HG03460 (cell line): ENCODE measurements at regions not wholly inside any gene's neighbourhood (a gene's known extent, or its start where the extent isn't known, plus 50 kb on each side); places are given as distances from the start of the nearest gene placed in this dataset.

Source experiments
- ATAC-seq: cut with Tn5 transposase; IDR thresholded peaks from one replicate; pipeline ENCODE4 v1.9.1; 2021; ENCODE audit not compliant: unreplicated experiment

DNA sequence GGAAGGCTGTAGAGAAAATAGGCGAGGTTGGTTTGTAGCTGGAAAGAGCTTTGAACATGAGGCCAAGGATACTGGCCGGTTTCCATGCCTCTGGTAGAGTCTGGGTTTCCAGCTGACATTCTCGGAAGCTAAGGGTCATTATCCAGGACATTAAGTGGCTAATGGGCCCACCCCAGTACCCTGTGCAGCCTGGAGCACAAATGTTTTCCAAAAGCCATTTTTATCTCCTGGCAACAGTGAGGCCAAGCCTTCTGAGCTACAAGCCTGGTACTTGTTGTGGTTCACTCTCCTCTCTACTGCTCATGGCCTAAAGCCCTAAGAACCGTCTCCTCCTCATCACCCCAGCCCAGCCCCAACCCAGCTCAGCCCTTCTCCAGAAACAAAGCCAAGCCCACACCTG lies 122.9 kb downstream of the DMRTA2 start:
- no peak for ATAC-seq

- ATAC-seq, result no peak
These were observed 127.7 kb downstream of the DMRTA2 start for GRCh38 chr1:50295566-50295965.

DNA sequence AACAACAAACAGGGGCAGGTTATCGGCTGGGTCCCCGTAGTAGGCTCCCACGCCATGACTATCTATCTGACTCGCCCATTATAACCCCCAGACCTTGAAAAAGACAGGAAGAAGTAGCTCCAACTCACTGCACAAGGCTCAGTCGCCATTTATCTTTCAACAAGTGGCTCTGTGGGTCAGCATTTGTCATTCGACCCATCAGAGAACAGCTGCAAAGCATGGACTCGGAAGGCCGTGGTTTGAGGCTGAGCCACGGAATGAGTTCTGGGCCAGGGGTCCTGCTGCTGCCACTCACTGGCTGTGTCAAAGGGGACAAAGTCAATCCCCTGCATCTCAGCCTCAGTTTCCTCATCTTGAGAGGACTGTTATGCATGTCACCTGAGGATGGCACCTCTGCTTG lies 131.0 kb downstream of the DMRTA2 start:
- ATAC-seq, result no peak

- no peak for ATAC-seq
These were observed 133.7 kb downstream of the DMRTA2 start for GRCh38 chr1:50289495-50289894.

GRCh38 chr1:50285994-50286393 lies 137.2 kb downstream of the DMRTA2 start:
- ATAC-seq, result no peak

DNA sequence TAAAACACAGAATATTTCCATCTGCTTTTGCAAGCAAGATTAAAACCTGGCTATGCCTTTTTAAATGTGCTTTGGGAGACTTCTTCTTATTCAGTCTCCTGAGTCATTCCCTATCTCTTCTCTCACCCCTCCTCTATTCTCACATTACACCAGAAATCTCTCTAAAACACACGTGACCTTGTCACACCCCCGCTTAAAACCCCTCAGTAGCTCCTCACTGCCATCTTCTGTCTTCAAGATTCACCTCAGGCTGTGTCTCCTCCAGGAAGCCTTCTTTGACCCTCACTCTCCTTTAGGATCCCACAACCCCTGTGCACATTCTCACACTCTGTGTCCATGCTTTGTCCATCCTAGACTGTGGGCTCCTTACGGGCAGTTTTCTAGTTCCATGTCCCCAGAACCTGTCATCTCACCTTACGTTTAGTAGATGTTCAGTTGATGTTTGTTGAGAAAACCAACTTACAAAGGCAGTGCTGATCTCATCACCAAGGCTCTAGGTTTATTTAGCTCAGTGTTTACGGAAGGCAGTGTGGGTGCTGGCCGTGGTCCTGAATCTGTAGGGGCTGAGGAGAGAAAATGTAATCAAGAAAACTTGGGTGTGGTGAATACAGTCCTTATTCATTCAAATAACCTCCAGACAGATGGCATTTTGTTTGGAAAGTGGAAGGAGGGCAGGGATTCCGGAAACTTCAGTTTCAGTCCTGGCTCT lies 143.5 kb downstream of the DMRTA2 start:
- ATAC-seq, result no peak

DNA sequence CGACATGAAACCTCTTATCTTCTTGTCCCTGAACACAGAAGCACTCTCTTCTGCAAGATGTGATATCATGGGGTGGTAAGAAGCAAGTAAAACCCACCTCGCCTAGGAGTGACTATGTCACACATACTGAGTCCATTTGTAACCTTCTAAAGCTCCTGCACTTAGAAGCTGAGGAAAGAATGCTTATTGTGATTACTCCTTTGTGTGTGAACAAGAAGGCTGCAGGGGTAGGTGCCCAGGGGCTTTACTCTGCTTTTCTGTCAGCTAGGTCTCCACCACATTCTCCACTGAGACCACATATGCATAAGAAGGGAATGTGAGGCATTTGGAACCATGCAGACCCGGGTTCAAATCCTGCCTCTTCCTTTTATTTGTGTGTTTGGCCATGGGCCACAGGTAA lies 144.3 kb downstream of the DMRTA2 start:
- ATAC-seq, result no peak

DNA sequence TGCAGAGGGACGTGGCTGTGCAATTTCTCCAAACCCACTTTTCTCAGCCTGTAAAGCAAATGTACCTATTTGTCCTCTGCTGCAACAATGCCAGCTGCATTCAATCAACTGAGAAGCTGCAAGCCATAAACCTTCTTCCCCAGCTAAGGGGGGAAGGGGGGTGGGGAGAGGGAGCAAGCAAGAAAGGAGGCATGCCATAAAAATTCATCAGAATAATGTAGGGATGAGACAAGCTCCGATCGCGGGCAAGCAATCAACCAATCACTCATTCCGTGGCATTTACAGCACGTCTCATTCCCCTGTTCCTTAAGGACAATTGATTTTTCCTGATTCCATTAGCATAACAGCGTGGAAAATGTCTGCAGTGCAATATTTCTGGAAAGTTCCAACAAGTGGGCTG lies 144.8 kb downstream of the DMRTA2 start:
- ATAC-seq, result no peak

- ATAC-seq, result no peak
These were observed 147.7 kb downstream of the DMRTA2 start for GRCh38 chr1:50275566-50275965.

DNA sequence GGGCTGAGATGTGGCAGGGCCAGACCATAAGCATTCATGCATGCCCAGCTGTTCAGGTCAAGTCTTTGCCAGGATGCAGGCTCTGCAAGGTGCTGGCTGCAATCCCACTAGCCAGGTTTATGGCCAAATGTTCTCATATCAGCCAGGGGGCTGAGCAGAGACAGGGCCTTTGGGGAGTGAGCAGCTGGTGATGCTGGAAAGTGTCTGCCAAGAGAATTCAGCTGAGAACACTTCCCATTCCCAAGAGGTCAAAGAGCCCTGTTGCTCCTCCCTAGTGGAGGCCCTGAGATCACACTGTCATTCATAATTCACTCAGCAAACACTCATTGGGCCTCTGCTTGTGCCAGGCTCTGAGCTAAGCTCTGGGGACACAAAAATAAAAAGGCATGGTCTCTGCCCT lies 150.3 kb downstream of the DMRTA2 start:
- no peak for ATAC-seq

DNA sequence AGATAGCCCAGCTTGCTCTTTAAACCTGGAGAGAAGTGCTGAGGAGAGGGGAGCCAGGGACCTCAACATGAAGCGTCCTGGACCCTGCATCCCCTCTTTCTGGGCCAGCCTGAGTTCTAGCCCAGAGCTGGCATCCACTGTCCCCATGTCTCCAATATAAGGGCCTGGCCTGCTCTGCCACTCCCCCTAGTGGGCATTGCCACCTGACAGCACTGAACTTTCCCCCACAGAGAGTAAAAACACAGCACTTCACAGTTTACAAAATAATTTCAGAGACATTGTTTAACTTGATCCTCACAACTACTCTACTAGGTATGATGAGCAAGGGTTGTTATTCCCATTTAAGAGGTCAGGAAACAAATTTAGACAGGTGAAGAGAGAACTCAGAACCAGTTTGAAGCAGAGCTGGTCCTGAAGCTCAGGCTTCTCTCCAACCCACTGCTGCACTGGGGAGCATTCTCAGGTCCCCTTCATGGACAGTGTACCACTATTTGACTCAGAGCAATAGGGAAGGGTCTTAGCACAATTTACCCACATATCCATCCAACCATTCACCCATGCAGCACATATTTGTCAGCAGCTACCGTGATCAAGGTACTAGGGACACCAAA lies 151.2 kb downstream of the DMRTA2 start:
- ATAC-seq, result no peak

- ATAC-seq, result no peak
These were observed 151.9 kb downstream of the DMRTA2 start for GRCh38 chr1:50271337-50271736.

DNA sequence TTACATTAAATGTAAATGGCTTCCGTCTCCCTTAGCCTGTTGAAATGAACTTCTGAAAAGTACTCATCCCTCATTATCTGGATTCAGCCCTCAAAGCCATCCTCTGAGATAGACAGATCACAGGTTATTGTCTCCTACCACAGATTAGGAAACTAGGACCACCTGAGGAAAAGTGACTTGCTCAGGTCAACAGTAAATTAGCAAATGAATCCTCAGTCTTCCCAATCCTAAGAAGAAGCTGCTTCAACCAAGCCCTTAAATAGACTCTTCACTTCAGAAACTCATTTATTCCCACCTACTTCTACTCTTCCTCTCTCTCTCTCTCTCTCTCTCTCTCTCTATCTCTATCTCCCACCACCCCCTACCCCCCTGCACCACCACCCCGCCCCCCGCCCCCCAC lies 152.3 kb downstream of the DMRTA2 start:
- no peak for ATAC-seq

DNA sequence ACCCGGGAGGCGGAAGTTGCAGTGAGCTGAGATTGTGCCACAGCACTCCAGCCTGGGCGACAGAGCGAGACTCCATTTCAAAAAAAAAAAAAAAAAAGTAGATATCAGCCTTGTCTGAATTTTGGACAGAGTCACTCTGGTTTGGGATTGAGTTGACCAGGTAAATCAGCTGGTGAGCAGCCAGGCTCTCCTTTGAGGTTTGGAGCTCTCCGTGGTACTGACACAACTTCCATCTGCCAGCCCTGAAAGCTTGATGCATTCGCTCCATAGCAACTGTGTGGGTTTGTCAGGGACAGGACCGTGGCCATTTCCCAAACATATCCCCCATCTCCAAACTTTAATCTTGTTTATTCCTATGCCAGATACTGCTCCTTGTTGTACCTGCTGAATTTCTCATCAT lies 155.2 kb downstream of the DMRTA2 start:
- no peak for ATAC-seq

DNA sequence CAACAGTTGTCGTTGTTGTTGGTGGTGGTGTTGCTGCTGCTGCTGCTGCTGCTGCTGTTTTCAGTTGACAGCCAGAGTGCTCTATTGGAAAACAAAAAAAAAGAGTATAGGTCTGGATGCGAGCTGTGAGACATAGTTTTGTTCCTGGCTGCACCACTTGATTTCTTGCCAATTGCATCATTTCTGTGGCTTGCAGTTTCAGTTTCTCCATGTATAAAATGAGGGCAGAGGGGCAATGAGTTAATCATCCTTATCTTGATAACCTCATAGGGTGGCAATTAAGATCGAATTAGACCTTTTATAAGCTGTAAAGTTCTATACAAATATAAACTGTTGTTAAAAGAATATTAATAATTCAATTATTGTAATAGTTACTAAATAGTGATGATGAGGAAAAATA lies 156.7 kb downstream of the DMRTA2 start:
- ATAC-seq, result no peak

GRCh38 chr1:50265790-50266314 lies 157.1 kb downstream of the ELAVL4 start:
- ATAC-seq, result no peak

- no peak for ATAC-seq
These were observed 155.9 kb downstream of the ELAVL4 start for GRCh38 chr1:50264590-50264989.

DNA sequence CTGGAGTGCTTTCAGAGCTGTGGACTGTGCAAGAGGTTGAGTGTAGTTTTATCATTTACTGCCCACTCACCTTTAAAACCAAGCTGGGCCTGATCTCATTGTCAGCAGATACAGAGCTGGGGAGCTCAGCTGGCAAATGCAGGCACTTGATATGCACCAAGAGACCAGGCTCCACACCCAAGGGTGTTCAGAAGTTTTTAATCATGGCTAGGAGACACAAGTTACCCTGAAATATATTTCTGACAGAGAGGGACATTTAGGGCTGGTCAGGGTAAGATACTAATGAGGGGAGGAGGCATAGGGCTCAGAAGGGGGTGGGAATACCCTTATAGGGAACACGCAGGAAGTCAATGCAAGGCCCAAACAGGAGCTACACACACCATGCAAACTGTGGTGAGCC lies 153.7 kb downstream of the ELAVL4 start:
- no peak for ATAC-seq

DNA sequence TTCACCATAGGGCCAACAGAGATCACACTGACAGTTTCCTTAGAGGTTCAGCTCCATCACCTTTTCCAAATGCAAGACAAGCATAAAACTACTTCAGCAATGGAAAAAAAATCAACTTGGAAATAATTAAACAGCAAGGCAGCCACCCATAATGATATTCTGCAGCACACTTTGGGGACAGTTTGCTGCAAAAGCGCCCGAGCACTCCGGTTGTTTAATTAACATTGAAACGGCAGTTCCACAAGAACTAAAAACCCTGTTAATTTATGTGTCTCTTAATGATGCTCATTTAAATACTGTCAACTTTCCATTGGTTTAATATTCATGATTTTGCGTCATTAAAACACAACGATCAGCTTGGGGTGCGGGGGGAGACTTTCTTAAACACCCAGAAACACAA lies 153.2 kb downstream of the ELAVL4 start:
- ATAC-seq, result no peak

DNA sequence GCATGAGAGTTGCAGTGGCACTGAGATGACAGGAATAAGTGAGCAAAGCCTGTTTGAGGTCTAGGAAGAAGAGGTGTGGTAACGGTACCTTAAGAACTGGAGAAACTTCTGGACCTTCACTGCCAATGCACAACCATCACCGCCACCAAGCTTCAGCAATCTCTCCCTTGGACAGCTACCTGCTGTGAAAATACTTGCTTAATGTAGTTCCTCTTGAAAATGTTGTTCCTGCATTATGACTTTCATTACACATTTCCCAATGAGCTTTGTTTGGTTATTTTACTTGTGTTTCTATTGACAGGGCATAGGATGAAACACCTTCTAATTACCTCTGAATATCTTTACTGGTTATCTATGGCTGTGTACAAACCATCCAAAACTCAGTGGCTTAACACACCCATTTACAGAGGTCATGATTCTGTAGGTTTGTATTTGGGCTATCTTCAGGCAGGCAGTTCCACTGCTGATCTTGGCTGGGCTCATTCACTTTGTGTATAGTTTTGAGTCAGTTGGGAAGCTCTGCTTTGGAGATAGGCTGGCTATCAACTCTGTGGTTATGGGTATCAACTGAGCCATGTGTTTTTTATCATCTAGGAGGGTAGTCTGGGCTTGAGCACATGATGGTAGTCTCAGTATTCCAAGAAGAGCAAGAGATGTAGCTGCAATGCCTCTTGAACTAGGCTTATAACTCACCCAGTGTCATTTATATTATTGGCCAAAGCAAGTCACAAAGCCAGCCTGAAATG lies 149.4 kb downstream of the ELAVL4 start:
- ATAC-seq, result no peak

DNA sequence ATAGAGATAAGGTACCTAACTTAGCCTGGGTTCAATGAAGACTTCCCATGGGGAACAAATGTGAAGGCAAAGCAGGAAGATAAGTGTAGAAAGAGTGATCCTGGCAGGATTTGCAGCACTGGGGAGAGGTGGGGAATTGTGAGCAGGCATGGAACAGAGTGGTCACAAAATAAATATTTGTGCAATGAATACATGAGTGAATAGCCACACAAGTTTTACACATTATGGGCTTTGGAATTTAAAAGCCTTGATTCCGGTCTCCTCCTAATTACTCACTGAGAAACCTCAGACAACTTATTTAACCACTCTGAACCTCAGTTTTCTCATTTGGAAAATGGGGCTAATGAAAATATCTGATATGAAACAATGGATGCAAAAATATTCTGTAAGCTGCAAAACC lies 148.3 kb downstream of the ELAVL4 start:
- ATAC-seq, result no peak
